Loucy (cell line): ENCODE measurements at regions not wholly inside any gene's neighbourhood (a gene's known extent, or its start where the extent isn't known, plus 50 kb on each side); places are given as distances from the start of the nearest gene placed in this dataset.

Experiments used
- CTCF ChIP-seq: fragments of 200-600 bp; sonication (generic); conservative IDR thresholded peaks from 2 replicates; pipeline ENCODE4 v1.5.1; 2014; ENCODE audit warnings: mild to moderate bottlenecking, antibody characterized with exemption, low read length
- EZH2phosphoT487 ChIP-seq: fragments of 200-600 bp; IDR thresholded peaks from 2 replicates; pipeline ENCODE4 v1.6.1; 2018; ENCODE audit warnings: antibody characterized with exemption, mild to moderate bottlenecking, moderate library complexity, borderline replicate concordance

DNA sequence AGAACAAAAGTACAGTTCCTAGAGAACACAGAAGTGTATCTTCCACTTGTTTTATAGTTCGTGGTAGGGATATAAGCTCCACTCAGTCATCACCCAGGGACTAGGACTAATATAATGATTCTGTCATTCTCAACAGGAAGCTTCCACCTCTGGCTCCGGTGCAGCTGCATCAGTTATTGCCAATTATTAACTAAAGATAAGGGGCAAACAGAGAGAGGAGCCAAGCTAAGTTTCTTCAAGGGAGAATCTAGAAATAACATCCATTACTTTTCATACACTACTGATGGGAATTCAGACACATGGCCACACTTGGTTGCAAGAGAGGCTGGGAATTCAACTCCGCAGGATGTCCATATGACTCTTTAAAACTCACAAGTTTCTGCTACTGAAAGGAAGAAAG lies 917.9 kb downstream of the OLFM4 start:
- TF ChIP-seq CTCF: no peak
- no peak for TF ChIP-seq EZH2phosphoT487
